Ovary (tissue), 3 donors: ENCODE measurements at regions not wholly inside any gene's neighbourhood (a gene's known extent, or its start where the extent isn't known, plus 50 kb on each side); places are given as distances from the start of the nearest gene placed in this dataset.

ENCODE experiments used
- POLR2A ChIP-seq: fragments of 450-650 bp; IDR thresholded peaks from one replicate; pipeline ENCODE4 v1.6.1; 2017; ENCODE audit warnings: antibody characterized with exemption, mild to moderate bottlenecking, moderate library complexity
- TF ChIP-seq, protein P1 (sequence below), 3 donors: fragments of 450-650 bp in 2 of 3; fragments of 200-600 bp in 1 of 3; IDR thresholded peaks; one replicate each; pipeline versions ENCODE4 v1.5.1 to v1.8.0; 2016 to 2022; ENCODE audit warnings: antibody characterized with exemption in 3 of 3, mild to moderate bottlenecking in 1 of 3
- donor health status: DM: no; HTN: no; CAD: no.

GRCh38 chr4:81625422-81626417 lies 154.0 kb upstream of the RASGEF1B start:
- TF ChIP-seq, protein P1, sequence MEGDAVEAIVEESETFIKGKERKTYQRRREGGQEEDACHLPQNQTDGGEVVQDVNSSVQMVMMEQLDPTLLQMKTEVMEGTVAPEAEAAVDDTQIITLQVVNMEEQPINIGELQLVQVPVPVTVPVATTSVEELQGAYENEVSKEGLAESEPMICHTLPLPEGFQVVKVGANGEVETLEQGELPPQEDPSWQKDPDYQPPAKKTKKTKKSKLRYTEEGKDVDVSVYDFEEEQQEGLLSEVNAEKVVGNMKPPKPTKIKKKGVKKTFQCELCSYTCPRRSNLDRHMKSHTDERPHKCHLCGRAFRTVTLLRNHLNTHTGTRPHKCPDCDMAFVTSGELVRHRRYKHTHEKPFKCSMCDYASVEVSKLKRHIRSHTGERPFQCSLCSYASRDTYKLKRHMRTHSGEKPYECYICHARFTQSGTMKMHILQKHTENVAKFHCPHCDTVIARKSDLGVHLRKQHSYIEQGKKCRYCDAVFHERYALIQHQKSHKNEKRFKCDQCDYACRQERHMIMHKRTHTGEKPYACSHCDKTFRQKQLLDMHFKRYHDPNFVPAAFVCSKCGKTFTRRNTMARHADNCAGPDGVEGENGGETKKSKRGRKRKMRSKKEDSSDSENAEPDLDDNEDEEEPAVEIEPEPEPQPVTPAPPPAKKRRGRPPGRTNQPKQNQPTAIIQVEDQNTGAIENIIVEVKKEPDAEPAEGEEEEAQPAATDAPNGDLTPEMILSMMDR (IDR thresholded peaks at IDR 0.05): no peak
- TF ChIP-seq POLR2A: no peak
